CD4-positive, alpha-beta T cell (primary cell): ENCODE measurements at regions not wholly inside any gene's neighbourhood (a gene's known extent, or its start where the extent isn't known, plus 50 kb on each side); places are given as distances from the start of the nearest gene placed in this dataset.
A peak's percentile ranks its signal among the peaks of the same experiment; 100 is the strongest.
"Not testable (repeated sequence)": the region's sequence is repeated elsewhere in the genome, so short reads cannot be mapped to it uniquely, and the experiment has no call there.

Experiments
- ATAC-seq: fragments of 200-7000 bp; cut with Tn5 transposase; one replicate; pipeline ENCODE4 v1.10.0; 2022; ENCODE audit warnings: mild to moderate bottlenecking; ENCODE audit not compliant: poor library complexity
- CTCF ChIA-PET: fragments of 350-600 bp; sonication (Branson Sonifier 250); formaldehyde crosslinking; loops from one replicate; lab custom pipeline; 2021; ENCODE audit warnings: antibody characterized with exemption, inconsistent platforms; lab: Charles Lee
- POLR2A ChIA-PET: fragments of 350-600 bp; sonication (Branson Sonifier 250); formaldehyde crosslinking; loops from one replicate; lab custom pipeline; 2021; ENCODE audit warnings: antibody characterized with exemption, inconsistent platforms; lab: Charles Lee
- DNase-seq, 14 experiments: peaks; one replicate each; pipeline ENCODE4 v3.0.0-alpha.2; 2013 to 2020; ENCODE audit warnings: mixed read lengths in 2 of 14
- H3K27ac ChIP-seq, 2 donors: one replicate each; pipeline versions ENCODE4 v1.5.1 to v1.7.0; 2013; ENCODE audit warnings: low read length in 2 of 2, low read depth in 1 of 2, mild to moderate bottlenecking in 1 of 2
- H3K27me3 ChIP-seq, 2 experiments: 1 replicate in 1 of 2; 2 replicates in 1 of 2; pipeline versions ENCODE4 v1.6.1 to v1.7.0; 2013; ENCODE audit warnings: low read length in 2 of 2, control low read depth in 1 of 2, mild to moderate bottlenecking in 1 of 2, moderate library complexity in 1 of 2; ENCODE audit not compliant: insufficient read depth in 2 of 2, control insufficient read depth in 1 of 2
- H3K36me3 ChIP-seq: one replicate; pipeline ENCODE4 v1.6.1; 2013; ENCODE audit warnings: low read length, control low read depth; ENCODE audit not compliant: insufficient read depth
- H3K4me1 ChIP-seq: one replicate; pipeline ENCODE4 v1.6.1; 2013; ENCODE audit warnings: low read length, control low read depth; ENCODE audit not compliant: insufficient read depth
- H3K4me3 ChIP-seq: one replicate; pipeline ENCODE4 v1.5.1; 2013; ENCODE audit warnings: mild to moderate bottlenecking, low read length, moderate library complexity
- H3K9me3 ChIP-seq, 2 experiments: 1 replicate in 1 of 2; 2 replicates in 1 of 2; pipeline versions ENCODE4 v1.6.1 to v1.7.0; 2013; ENCODE audit warnings: low read length in 2 of 2, mild to moderate bottlenecking in 2 of 2, control low read depth in 1 of 2, moderate library complexity in 1 of 2; ENCODE audit not compliant: control insufficient read depth in 1 of 2, insufficient read depth in 1 of 2
- H3K27ac Mint-ChIP-seq: one replicate; pipeline ENCODE4 v1.8.0; 2020; ENCODE audit warnings: mixed read lengths
- H3K27me3 Mint-ChIP-seq: one replicate; pipeline ENCODE4 v1.8.0; 2021; ENCODE audit warnings: mixed read lengths
- H3K36me3 Mint-ChIP-seq: one replicate; pipeline ENCODE4 v1.8.0; 2021; ENCODE audit warnings: low read depth, mixed read lengths
- H3K4me1 Mint-ChIP-seq: one replicate; pipeline ENCODE4 v1.8.0; 2021; ENCODE audit warnings: low read depth, mixed read lengths
- H3K4me3 Mint-ChIP-seq: one replicate; pipeline ENCODE4 v1.8.0; 2020; ENCODE audit warnings: mild to moderate bottlenecking, mixed read lengths
- H3K9me3 Mint-ChIP-seq: one replicate; pipeline ENCODE4 v1.8.0; 2020; ENCODE audit warnings: mixed read lengths
- CTCF ChIP-seq: fragments of 200-600 bp; IDR thresholded peaks from one replicate; pipeline ENCODE4 v1.8.0; 2022; ENCODE audit warnings: antibody characterized with exemption, mild to moderate bottlenecking
- intact Hi-C, 2 experiments: fragments of 100-400 bp; cut with DNase I in 1 of 2; cut with micrococcal nuclease in 1 of 2; formaldehyde crosslinking; loops; one replicate each; pipeline versions ENCODE4 v1.15.1 to v1.9.0; 2023 to 2025; cut with DNase I, micrococcal nuclease

- TF ChIP-seq CTCF, result no peak
- CTCF ChIA-PET, result no interaction called here
Measured at GRCh38 chr6:176766-177165, 115.5 kb upstream of the DUSP22 start.

GRCh38 chr6:178119-178518 is 114.2 kb upstream of the DUSP22 start:
- peaks cover 0 to 9% of the 10 kb centered on the region in 2 experiments for H3K9me3 ChIP-seq
- H3K9me3 Mint-ChIP-seq, result no peaks in the 10 kb centered on the region
- no peaks in the 10 kb centered on the region for H3K27me3 ChIP-seq
- no peaks in the 10 kb centered on the region for H3K36me3 Mint-ChIP-seq
- no peak for TF ChIP-seq CTCF
- no peak for ATAC-seq
- DNase-seq, result no peak
- H3K4me3 ChIP-seq, result no peak overlapping the region
- no peak overlapping the region for H3K27ac ChIP-seq
- POLR2A ChIA-PET, result interaction anchor here (0.6 kb wide), 1 partner anchor 265 kb away, joined by 3 read pairs; no protein-coding TSS in a partner anchor
- CTCF ChIA-PET, result no interaction called here
- intact Hi-C loops, result no loop called here
- H3K36me3 ChIP-seq, result no peaks in the 10 kb centered on the region
- no peak overlapping the region for H3K27ac Mint-ChIP-seq
- H3K4me1 ChIP-seq, result peaks cover 7% of the 10 kb centered on the region
- no peak overlapping the region for H3K4me3 Mint-ChIP-seq
- H3K27me3 Mint-ChIP-seq, result no peaks in the 10 kb centered on the region
- peaks cover 15% of the 10 kb centered on the region for H3K4me1 Mint-ChIP-seq

More at GRCh38 chr6:176766-177165, 115.5 kb upstream of the DUSP22 start:
- no peak overlapping the region for H3K27ac Mint-ChIP-seq
- H3K4me3 Mint-ChIP-seq, result no peak overlapping the region
- H3K4me1 Mint-ChIP-seq, result peaks cover 15% of the 10 kb centered on the region
- intact Hi-C loops, result no loop called here
- POLR2A ChIA-PET, result no interaction called here
- no peaks in the 10 kb centered on the region for H3K27me3 Mint-ChIP-seq
- Histone ChIP-seq H3K4me1 (peaks cover 7% of the 10 kb centered on the region), H3K4me3 (no peak overlapping the region), H3K27me3 (no peaks in the 10 kb centered on the region), H3K9me3 (peaks cover 0 to 9% of the 10 kb centered on the region in 2 experiments), H3K36me3 (no peaks in the 10 kb centered on the region), H3K27ac (no peak overlapping the region)
- H3K9me3 Mint-ChIP-seq, result no peaks in the 10 kb centered on the region
- no peaks in the 10 kb centered on the region for H3K36me3 Mint-ChIP-seq
- DNase-seq (no peak), ATAC-seq (no peak)

- H3K9me3 ChIP-seq, CTCF ChIA-PET, H3K36me3 Mint-ChIP-seq, H3K36me3 ChIP-seq, H3K4me3 ChIP-seq, H3K27ac Mint-ChIP-seq, H3K9me3 Mint-ChIP-seq, intact Hi-C loops, H3K27ac ChIP-seq, H3K27me3 Mint-ChIP-seq, DNase-seq, H3K4me1 ChIP-seq, H3K27me3 ChIP-seq, ATAC-seq, H3K4me3 Mint-ChIP-seq: not testable (repeated sequence)
- H3K4me1 Mint-ChIP-seq, result peaks cover 15% of the 10 kb centered on the region
- POLR2A ChIA-PET, result interaction anchor here (0.6 kb wide), 1 partner anchor 264 kb away, joined by 3 read pairs; no protein-coding TSS in a partner anchor
Measured at GRCh38 chr6:178929-179328, 113.4 kb upstream of the DUSP22 start.

- TF ChIP-seq CTCF, result no peak
- DNase-seq (no peak), ATAC-seq (no peak)
- Histone ChIP-seq H3K4me1 (peaks cover 7% of the 10 kb centered on the region), H3K4me3 (no peak overlapping the region), H3K27me3 (no peaks in the 10 kb centered on the region), H3K9me3 (peaks cover 0 to 9% of the 10 kb centered on the region in 2 experiments), H3K27ac (no peak overlapping the region), H3K36me3 (no peaks in the 10 kb centered on the region)
- peaks cover 15% of the 10 kb centered on the region for H3K4me1 Mint-ChIP-seq
- H3K4me3 Mint-ChIP-seq, result no peak overlapping the region
- H3K27me3 Mint-ChIP-seq, result no peaks in the 10 kb centered on the region
- CTCF ChIA-PET, result no interaction called here
- POLR2A ChIA-PET, result interaction anchor here (1.1 kb wide), 1 partner anchor 9 kb away, joined by 3 read pairs; no protein-coding TSS in a partner anchor
- H3K9me3 Mint-ChIP-seq, result no peaks in the 10 kb centered on the region
- intact Hi-C loops, result no loop called here
- no peak overlapping the region for H3K27ac Mint-ChIP-seq
- H3K36me3 Mint-ChIP-seq, result no peaks in the 10 kb centered on the region
Measured at GRCh38 chr6:179340-179950, 112.8 kb upstream of the DUSP22 start.

GRCh38 chr6:180091-180694 is 112.1 kb upstream of the DUSP22 start:
- H3K4me1 ChIP-seq, H3K27me3 ChIP-seq, H3K27ac Mint-ChIP-seq, H3K4me3 ChIP-seq, intact Hi-C loops, H3K36me3 Mint-ChIP-seq, H3K27me3 Mint-ChIP-seq, H3K27ac ChIP-seq, H3K9me3 ChIP-seq, H3K9me3 Mint-ChIP-seq, H3K36me3 ChIP-seq, H3K4me3 Mint-ChIP-seq: not testable (repeated sequence)
- ChIA-PET POLR2A (interaction anchor here (1.1 kb wide), 1 partner anchor 8 kb away, joined by 3 read pairs; no protein-coding TSS in a partner anchor), CTCF (interaction anchor here (0.5 kb wide), 1 partner anchor 114 kb away, joined by 3 read pairs; no protein-coding TSS in a partner anchor)
- ATAC-seq, result peak; percentile 48
- peak in 2 of 14 experiments; percentile 23 to 31 for DNase-seq
- peaks cover 15% of the 10 kb centered on the region for H3K4me1 Mint-ChIP-seq
